SK-N-SH treated with all-trans-retinoic acid at 6 μM for 48 hours (cell line): ENCODE measurements at regions not wholly inside any gene's neighbourhood (a gene's known extent, or its start where the extent isn't known, plus 50 kb on each side); places are given as distances from the start of the nearest gene placed in this dataset.
A peak's percentile ranks its signal among the peaks of the same experiment; 100 is the strongest.

Experiments used
- ATAC-seq: fragments of 200-7000 bp; cut with Tn5 transposase; 3 replicates; pipeline ENCODE4 v1.9.1; 2020; ENCODE audit warnings: mild to moderate bottlenecking, moderate library complexity
- ARNTL ChIP-seq: fragments of 450-650 bp; formaldehyde crosslinking; IDR thresholded peaks from 2 replicates; pipeline ENCODE4 v1.5.0; 2020; ENCODE audit warnings: low read depth, mild to moderate bottlenecking, moderate library complexity, borderline replicate concordance
- BACH2 ChIP-seq: fragments of 250-450 bp; sonication (Bioruptor Pico); IDR thresholded peaks from 2 replicates; pipeline ENCODE4 v1.9.0; 2021; ENCODE audit warnings: mild to moderate bottlenecking, borderline replicate concordance
- CSDC2 ChIP-seq: fragments of 250-450 bp; sonication (Bioruptor Pico); IDR thresholded peaks from 2 replicates; pipeline ENCODE4 v1.5.0; 2020; ENCODE audit warnings: mild to moderate bottlenecking, moderate library complexity
- ESRRG ChIP-seq: fragments of 250-450 bp; sonication (Bioruptor Pico); IDR thresholded peaks from 2 replicates; pipeline ENCODE4 v1.6.1; 2021; ENCODE audit warnings: mild to moderate bottlenecking
- GLIS3 ChIP-seq: fragments of 250-450 bp; sonication (Bioruptor Pico); IDR thresholded peaks from 2 replicates; pipeline ENCODE4 v1.5.0; 2020; ENCODE audit warnings: mild to moderate bottlenecking, moderate library complexity
- ISL1 ChIP-seq: fragments of 250-450 bp; sonication (Bioruptor Pico); IDR thresholded peaks from 2 replicates; pipeline ENCODE4 v2.1.2; 2022; ENCODE audit warnings: mild to moderate bottlenecking, moderate library complexity
- OSR1 ChIP-seq: fragments of 250-450 bp; sonication (Bioruptor Pico); IDR thresholded peaks from 2 replicates; pipeline ENCODE4 v1.8.0; 2022; ENCODE audit warnings: moderate library complexity, mild to moderate bottlenecking, inconsistent platforms
- PPARA ChIP-seq: fragments of 250-450 bp; sonication (Bioruptor Pico); IDR thresholded peaks from 2 replicates; pipeline ENCODE4 v1.5.0; 2020; ENCODE audit warnings: mild to moderate bottlenecking, borderline replicate concordance
- RARB ChIP-seq: fragments of 250-450 bp; sonication (Bioruptor Pico); IDR thresholded peaks from 2 replicates; pipeline ENCODE4 v1.8.0; 2021; ENCODE audit warnings: mild to moderate bottlenecking, moderate library complexity
- TCF4 ChIP-seq: fragments of 250-450 bp; sonication (Bioruptor Pico); IDR thresholded peaks from 2 replicates; pipeline ENCODE4 v1.8.0; 2021; ENCODE audit warnings: mild to moderate bottlenecking, moderate library complexity, borderline replicate concordance
- TOX ChIP-seq: fragments of 250-450 bp; sonication (Bioruptor Pico); IDR thresholded peaks from 2 replicates; pipeline ENCODE4 v1.8.0; 2021; ENCODE audit warnings: mild to moderate bottlenecking, moderate library complexity, borderline replicate concordance
- ZC3H10 ChIP-seq: fragments of 250-450 bp; sonication (Bioruptor Pico); IDR thresholded peaks from 2 replicates; pipeline ENCODE4 v1.5.1; 2021; ENCODE audit warnings: mild to moderate bottlenecking, moderate library complexity
- ZFP3 ChIP-seq: fragments of 250-450 bp; sonication (Bioruptor Pico); IDR thresholded peaks from 2 replicates; pipeline ENCODE4 v1.5.0; 2020; ENCODE audit warnings: mild to moderate bottlenecking, moderate library complexity
- ZFP30 ChIP-seq: fragments of 450-650 bp; formaldehyde crosslinking; IDR thresholded peaks from 2 replicates; pipeline ENCODE4 v1.5.0; 2022; ENCODE audit warnings: mild to moderate bottlenecking, moderate library complexity
- ZNF565 ChIP-seq: fragments of 450-650 bp; formaldehyde crosslinking; conservative IDR thresholded peaks from 2 replicates; pipeline ENCODE4 v1.5.0; 2020; ENCODE audit warnings: low read depth, mild to moderate bottlenecking, moderate library complexity
- ZNF70 ChIP-seq: fragments of 450-650 bp; formaldehyde crosslinking; IDR thresholded peaks from 2 replicates; pipeline ENCODE4 v1.5.0; 2020; ENCODE audit warnings: mild to moderate bottlenecking, moderate library complexity
- ZNF8 ChIP-seq: fragments of 450-650 bp; formaldehyde crosslinking; IDR thresholded peaks from 2 replicates; pipeline ENCODE4 v1.5.0; 2020; ENCODE audit warnings: mild to moderate bottlenecking, moderate library complexity
- TF ChIP-seq, protein P1 (sequence below): fragments of 250-450 bp; sonication (Bioruptor Pico); IDR thresholded peaks from 2 replicates; pipeline ENCODE4 v1.5.1; 2020; ENCODE audit warnings: low read depth, mild to moderate bottlenecking, moderate library complexity
- TF ChIP-seq, protein P2 (sequence below): fragments of 250-450 bp; sonication (Bioruptor Pico); IDR thresholded peaks from 2 replicates; pipeline ENCODE4 v1.5.1; 2021; ENCODE audit warnings: mild to moderate bottlenecking, moderate library complexity
- TF ChIP-seq, protein P3 (sequence below): fragments of 250-450 bp; sonication (Bioruptor Pico); IDR thresholded peaks from 2 replicates; pipeline ENCODE4 v1.5.0; 2020; ENCODE audit warnings: mild to moderate bottlenecking, moderate library complexity
- TF ChIP-seq, protein P4 (sequence below): fragments of 250-450 bp; sonication (Bioruptor Pico); IDR thresholded peaks from 2 replicates; pipeline ENCODE4 v1.8.0; 2021; ENCODE audit warnings: low read depth, mild to moderate bottlenecking, moderate library complexity, borderline replicate concordance

DNA sequence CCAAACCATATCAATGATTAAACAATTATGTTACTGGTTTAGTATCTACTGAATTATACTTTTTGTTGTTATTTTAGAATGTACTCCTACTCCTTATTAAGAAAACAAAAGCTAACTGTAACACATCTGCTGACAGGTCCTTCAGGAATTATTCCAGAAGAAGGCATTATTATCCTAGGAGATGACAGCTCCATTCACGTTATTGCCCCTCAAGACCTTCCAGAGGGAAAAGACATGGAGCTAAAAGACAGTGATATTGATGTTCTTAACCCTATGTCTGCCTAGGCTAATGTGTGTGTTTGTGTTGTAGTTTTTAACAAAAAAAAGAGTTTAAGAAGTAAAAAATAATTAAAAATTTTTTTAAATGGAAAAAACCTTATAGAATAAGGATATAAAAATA is 206.8 kb upstream of the KLHL4 start (continued):
- TF ChIP-seq, protein P1, sequence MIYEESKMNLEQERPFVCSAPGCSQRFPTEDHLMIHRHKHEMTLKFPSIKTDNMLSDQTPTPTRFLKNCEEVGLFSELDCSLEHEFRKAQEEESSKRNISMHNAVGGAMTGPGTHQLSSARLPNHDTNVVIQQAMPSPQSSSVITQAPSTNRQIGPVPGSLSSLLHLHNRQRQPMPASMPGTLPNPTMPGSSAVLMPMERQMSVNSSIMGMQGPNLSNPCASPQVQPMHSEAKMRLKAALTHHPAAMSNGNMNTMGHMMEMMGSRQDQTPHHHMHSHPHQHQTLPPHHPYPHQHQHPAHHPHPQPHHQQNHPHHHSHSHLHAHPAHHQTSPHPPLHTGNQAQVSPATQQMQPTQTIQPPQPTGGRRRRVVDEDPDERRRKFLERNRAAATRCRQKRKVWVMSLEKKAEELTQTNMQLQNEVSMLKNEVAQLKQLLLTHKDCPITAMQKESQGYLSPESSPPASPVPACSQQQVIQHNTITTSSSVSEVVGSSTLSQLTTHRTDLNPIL (CRISPR knock-in tag), result no peak
- TF ChIP-seq ISL1 (CRISPR knock-in tag) (no peak), RARB (CRISPR knock-in tag) (no peak), ESRRG (CRISPR knock-in tag) (no peak), OSR1 (CRISPR knock-in tag) (no peak)

DNA sequence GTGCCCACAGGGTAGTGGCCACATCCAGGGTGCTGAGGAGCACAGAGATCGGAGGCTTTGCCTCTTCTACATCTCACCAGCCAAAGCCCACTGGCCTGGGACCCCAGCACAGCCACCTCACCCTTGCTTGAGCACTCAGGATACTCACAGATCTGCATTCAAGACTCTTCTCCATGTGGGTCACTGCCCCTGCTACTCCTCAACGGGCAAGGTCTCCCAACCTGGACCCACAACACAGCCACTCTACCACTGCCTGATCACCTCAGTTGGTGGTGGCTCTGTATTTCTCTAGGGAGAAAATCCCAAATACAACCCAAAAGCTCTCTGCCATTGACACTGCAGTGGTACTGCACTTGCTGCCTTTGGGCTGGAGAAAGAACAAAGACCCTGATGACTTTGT is 190.3 kb upstream of the KLHL4 start:
- TF ChIP-seq TOX (CRISPR knock-in tag) (no peak), BACH2 (CRISPR knock-in tag) (no peak), CSDC2 (CRISPR knock-in tag) (no peak), ZNF70 (no peak), TCF4 (CRISPR knock-in tag) (no peak), ESRRG (CRISPR knock-in tag) (no peak), ISL1 (CRISPR knock-in tag) (no peak), ZFP30 (no peak), ARNTL (no peak), ZC3H10 (CRISPR knock-in tag) (no peak), RARB (CRISPR knock-in tag) (no peak)
- TF ChIP-seq, protein P1 (CRISPR knock-in tag), result no peak
- ATAC-seq, result no peak

DNA sequence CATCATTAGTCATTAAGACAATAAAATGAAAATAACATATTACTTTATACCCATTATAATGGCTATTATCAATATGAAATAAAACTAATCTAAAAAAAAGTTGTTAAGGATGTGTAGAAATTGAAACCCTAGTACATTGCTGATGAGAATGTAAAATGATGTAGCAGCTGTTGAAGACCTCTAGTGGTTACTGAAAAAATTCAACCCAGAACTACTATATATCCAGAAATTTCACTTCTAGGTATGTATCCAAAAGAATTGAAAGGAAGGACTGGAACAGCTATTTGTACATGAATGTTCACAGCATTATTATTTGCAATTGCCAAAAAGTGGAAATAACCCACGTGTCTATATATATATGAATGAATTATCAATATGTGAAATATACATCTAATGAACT is 180.3 kb upstream of the KLHL4 start:
- TF ChIP-seq ESRRG (CRISPR knock-in tag) (no peak), ZFP3 (CRISPR knock-in tag) (no peak), ZNF565 (CRISPR knock-in tag) (no peak), ISL1 (CRISPR knock-in tag) (no peak)
- TF ChIP-seq, protein P2, sequence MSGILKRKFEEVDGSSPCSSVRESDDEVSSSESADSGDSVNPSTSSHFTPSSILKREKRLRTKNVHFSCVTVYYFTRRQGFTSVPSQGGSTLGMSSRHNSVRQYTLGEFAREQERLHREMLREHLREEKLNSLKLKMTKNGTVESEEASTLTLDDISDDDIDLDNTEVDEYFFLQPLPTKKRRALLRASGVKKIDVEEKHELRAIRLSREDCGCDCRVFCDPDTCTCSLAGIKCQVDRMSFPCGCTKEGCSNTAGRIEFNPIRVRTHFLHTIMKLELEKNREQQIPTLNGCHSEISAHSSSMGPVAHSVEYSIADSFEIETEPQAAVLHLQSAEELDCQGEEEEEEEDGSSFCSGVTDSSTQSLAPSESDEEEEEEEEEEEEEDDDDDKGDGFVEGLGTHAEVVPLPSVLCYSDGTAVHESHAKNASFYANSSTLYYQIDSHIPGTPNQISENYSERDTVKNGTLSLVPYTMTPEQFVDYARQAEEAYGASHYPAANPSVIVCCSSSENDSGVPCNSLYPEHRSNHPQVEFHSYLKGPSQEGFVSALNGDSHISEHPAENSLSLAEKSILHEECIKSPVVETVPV, result no peak
- ATAC-seq, result no peak

DNA sequence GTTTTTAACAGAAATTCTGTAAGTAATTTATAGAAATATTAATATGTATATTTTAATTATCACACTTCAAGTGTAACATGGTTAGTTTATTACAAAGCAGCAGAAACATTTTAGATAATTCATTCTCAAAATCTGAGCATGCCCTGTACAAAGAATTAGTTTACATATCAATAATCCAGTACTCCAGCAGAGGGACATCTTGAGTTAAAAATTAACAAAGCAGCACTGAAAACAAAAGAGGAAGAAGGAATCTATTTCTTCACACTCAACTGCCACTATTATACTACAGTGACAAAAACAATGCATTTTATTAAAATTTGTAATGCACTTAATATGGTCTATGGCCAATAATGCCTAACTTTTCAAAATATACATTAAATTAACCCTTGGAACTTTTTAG is 179.1 kb upstream of the KLHL4 start:
- TF ChIP-seq TCF4 (CRISPR knock-in tag) (no peak), CSDC2 (CRISPR knock-in tag) (no peak), ESRRG (CRISPR knock-in tag) (no peak), ZFP3 (CRISPR knock-in tag) (no peak), PPARA (CRISPR knock-in tag) (no peak), ZFP30 (no peak), BACH2 (CRISPR knock-in tag) (no peak), OSR1 (CRISPR knock-in tag) (no peak), GLIS3 (CRISPR knock-in tag) (no peak), ZC3H10 (CRISPR knock-in tag) (no peak), ARNTL (no peak), ZNF8 (no peak), TOX (CRISPR knock-in tag) (no peak), RARB (CRISPR knock-in tag) (no peak)
- TF ChIP-seq, protein P3, sequence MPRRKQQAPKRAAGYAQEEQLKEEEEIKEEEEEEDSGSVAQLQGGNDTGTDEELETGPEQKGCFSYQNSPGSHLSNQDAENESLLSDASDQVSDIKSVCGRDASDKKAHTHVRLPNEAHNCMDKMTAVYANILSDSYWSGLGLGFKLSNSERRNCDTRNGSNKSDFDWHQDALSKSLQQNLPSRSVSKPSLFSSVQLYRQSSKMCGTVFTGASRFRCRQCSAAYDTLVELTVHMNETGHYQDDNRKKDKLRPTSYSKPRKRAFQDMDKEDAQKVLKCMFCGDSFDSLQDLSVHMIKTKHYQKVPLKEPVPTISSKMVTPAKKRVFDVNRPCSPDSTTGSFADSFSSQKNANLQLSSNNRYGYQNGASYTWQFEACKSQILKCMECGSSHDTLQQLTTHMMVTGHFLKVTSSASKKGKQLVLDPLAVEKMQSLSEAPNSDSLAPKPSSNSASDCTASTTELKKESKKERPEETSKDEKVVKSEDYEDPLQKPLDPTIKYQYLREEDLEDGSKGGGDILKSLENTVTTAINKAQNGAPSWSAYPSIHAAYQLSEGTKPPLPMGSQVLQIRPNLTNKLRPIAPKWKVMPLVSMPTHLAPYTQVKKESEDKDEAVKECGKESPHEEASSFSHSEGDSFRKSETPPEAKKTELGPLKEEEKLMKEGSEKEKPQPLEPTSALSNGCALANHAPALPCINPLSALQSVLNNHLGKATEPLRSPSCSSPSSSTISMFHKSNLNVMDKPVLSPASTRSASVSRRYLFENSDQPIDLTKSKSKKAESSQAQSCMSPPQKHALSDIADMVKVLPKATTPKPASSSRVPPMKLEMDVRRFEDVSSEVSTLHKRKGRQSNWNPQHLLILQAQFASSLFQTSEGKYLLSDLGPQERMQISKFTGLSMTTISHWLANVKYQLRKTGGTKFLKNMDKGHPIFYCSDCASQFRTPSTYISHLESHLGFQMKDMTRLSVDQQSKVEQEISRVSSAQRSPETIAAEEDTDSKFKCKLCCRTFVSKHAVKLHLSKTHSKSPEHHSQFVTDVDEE (CRISPR knock-in tag), result no peak
- TF ChIP-seq, protein P4, sequence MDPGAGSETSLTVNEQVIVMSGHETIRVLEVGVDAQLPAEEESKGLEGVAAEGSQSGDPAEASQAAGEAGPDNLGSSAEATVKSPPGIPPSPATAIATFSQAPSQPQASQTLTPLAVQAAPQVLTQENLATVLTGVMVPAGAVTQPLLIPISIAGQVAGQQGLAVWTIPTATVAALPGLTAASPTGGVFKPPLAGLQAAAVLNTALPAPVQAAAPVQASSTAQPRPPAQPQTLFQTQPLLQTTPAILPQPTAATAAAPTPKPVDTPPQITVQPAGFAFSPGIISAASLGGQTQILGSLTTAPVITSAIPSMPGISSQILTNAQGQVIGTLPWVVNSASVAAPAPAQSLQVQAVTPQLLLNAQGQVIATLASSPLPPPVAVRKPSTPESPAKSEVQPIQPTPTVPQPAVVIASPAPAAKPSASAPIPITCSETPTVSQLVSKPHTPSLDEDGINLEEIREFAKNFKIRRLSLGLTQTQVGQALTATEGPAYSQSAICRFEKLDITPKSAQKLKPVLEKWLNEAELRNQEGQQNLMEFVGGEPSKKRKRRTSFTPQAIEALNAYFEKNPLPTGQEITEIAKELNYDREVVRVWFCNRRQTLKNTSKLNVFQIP (CRISPR knock-in tag), result no peak
- TF ChIP-seq, protein P2, result no peak
- 0 out of 3 replicates have a peak, but pooled peaks have one; percentile 22 for ATAC-seq
